NCI-H748 treated with DMSO at 0.1 percent for 48 hours (cell line): ENCODE measurements at regions not wholly inside any gene's neighbourhood (a gene's known extent, or its start where the extent isn't known, plus 50 kb on each side); places are given as distances from the start of the nearest gene placed in this dataset.

Experiments
- DNase-seq: peaks from one replicate; lab custom pipeline; 2025; lab: John Stamatoyannopoulos, UW

GRCh38 chr19:31119951-31120690 is 229.1 kb downstream of the TSHZ3 start:
- DNase-seq: no peak

GRCh38 chr19:31118986-31119385 is 230.2 kb downstream of the TSHZ3 start:
- no peak for DNase-seq

DNA sequence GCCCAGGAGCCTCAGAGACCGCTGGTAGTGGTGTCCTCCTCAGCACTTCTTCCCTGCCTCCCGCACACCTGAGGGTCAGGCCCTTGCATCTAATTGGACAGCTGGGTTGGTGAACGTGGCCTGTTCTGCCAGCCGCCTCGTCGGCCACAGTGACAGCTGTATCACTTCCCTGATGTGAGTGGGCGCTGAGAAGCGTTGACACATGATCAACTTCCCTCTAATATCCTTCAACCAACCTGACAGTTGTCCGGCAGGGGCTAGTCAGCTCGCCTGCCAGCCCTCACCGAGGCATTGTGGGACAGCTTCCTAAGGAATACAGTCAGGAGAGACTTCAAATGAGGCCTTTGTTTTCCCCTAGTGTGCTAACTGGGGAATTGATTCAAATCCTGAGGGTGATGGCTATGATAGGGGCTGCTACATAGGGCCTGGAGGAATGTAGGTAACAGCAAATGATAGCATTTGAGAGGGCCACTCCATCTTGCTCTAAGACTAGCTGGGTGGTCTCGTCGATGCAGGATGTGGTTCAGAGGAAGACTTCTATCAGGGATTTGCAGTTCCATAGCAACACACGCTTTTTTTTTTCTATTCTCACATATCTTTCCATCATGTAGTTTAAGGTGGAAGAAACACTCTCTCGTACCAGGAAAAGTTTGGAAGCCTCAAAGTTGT is 230.8 kb downstream of the TSHZ3 start:
- DNase-seq: no peak

- DNase-seq: no peak
These were observed 234.7 kb downstream of the TSHZ3 start for GRCh38 chr19:31114585-31114984.

- DNase-seq: no peak
These were observed 235.9 kb downstream of the TSHZ3 start for GRCh38 chr19:31113293-31113692.

DNA sequence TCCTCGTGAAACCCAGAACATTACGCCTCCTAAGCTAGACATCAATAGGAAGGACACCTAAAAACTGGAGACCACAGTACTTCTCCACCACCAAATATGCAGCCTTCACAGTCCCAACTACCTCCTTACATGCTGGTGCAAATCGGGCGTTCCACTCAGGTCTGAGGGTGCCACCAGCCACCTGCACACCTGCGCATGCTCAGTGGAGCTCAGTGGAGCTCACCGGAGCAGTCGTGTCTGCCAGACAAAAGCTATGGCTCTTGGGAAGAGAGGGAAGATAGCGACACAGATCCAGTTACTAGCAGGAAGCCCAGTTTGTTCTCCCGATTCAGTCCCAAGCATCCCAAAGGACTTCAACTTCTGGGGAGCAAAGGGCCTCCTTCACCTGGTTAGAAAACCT is 237.1 kb downstream of the TSHZ3 start:
- no peak for DNase-seq

DNA sequence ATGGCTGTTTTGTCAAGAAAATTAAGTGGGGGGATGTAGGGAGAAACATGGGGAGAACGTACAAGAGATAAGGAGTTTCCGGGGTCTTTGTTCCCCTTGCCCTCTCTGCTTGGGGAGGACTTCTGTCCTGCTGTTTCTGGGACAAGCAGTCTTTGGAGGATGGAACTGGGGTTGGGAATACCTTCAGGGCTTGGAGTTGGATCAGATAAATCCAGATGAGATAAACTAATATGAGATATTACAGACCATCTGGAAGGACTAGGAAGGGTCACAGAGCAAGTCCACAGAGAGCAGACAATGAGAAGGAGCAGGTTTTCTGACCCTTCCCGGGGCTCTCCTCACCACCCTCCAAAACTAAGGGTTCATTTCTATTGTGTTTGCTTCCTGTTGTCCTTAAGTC is 237.5 kb downstream of the TSHZ3 start:
- DNase-seq: no peak

GRCh38 chr19:31110336-31110735 is 238.9 kb downstream of the TSHZ3 start:
- no peak for DNase-seq

- no peak for DNase-seq
These were observed 239.6 kb downstream of the TSHZ3 start for GRCh38 chr19:31109636-31110035.

- no peak for DNase-seq
These were observed 242.1 kb downstream of the TSHZ3 start for GRCh38 chr19:31107096-31107495.

DNA sequence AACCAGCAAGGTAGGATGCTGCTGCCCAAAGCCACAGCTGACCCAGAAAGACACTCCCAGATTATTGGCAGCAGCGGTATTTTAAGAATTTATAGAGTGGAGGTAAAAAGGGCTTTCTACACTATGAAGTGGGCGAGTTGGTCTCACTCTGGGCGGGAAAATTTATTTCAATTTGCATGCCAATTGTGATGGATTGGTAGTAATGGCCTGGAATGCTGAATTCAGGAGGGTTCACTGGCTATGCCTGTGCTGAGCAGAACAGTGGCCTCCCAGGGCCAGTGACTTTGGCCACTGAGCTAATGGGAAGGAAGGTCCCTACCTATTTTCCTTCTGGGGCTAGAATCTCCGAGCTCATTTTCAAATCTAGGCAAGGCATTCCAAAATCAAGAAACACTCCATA is 243.5 kb downstream of the TSHZ3 start:
- DNase-seq: no peak

DNA sequence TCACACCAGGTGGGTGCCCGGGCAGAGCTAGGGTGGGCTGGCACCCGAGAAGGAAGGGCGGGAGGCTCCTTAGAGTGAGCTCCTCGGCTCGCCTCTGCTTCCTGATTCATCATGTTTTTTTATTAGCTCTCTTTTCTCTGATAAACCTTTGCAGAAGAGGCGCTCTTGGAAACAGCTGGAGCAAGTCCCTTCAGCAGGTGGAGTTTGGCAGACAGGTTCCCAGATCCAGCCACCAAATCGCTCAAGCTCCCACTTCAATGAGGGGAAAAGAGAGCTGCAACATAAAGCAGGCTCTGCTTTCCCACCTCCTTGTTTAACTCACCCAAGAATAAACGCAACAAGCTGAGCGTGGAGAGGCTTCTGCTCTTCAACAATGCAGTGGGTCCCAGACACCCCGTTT is 244.8 kb downstream of the TSHZ3 start:
- DNase-seq: no peak

GRCh38 chr19:31103228-31103627 is 246.0 kb downstream of the TSHZ3 start:
- DNase-seq: no peak

DNA sequence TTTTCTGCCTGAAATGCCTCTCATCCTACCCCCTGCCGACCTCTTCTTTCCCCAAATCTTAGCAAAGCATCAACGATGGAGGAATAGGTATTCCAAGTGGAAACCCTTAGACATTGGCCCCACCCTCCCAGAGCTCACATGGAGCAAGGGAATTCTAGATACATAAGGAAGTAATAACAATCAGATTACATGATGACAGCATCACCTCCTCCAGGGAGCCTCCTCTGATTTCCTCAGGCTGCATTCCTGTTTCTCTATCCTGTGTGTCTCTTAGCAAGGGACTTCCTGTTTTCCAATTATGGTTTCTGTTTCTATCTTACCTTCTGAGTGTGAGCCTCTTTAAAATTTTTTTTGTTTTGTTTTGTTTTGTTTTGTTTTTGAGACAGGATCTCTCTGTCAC is 246.6 kb downstream of the TSHZ3 start:
- no peak for DNase-seq

GRCh38 chr19:31100981-31101380 is 248.3 kb downstream of the TSHZ3 start:
- DNase-seq: no peak

GRCh38 chr19:31100206-31100590 is 249.0 kb downstream of the TSHZ3 start:
- no peak for DNase-seq

- no peak for DNase-seq
These were observed 249.6 kb downstream of the TSHZ3 start for GRCh38 chr19:31099515-31100205.

DNA sequence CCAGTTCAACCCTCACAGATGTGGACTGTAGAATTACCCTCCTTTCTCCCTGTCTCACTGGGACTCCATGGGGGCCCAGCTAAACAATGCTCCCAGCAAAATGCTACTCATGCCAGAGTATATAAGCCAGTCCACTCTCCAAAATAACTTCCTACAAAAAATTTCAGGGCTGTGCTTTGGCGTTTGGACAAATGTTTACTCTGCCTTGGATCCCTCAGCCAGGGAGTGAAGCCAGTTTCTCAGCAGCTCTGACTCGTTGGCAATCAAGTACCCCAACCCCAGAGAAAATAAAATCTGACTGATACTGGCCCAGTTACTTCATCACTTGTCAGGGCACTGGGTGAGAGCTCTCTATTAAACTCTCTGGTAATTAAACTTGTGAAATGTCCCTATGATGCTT is 250.4 kb downstream of the TSHZ3 start:
- DNase-seq: no peak

GRCh38 chr19:31096935-31097545 is 252.2 kb downstream of the TSHZ3 start:
- DNase-seq: no peak

GRCh38 chr19:31096062-31096830 is 253.0 kb downstream of the TSHZ3 start:
- no peak for DNase-seq

GRCh38 chr19:31095100-31095804 is 254.0 kb downstream of the TSHZ3 start:
- DNase-seq: no peak
